Amygdala (tissue), 56 donors: ENCODE measurements at regions not wholly inside any gene's neighbourhood (a gene's known extent, or its start where the extent isn't known, plus 50 kb on each side); places are given as distances from the start of the nearest gene placed in this dataset.
"Not testable (repeated sequence)": the region's sequence is repeated elsewhere in the genome, so short reads cannot be mapped to it uniquely, and the experiment has no call there.

Experiments
- DNase-seq, 56 donors: peaks; one replicate each; lab custom pipeline; 2025; lab: John Stamatoyannopoulos, UW

- DNase-seq = no peak
Observed at GRCh38 chr10:4405828-4406227, 420.2 kb upstream of the AKR1E2 start.

- DNase-seq = no peak
Observed at GRCh38 chr10:4403638-4404252, 422.3 kb upstream of the AKR1E2 start.

GRCh38 chr10:4401080-4401479, 424.9 kb upstream of the AKR1E2 start:
- not testable (repeated sequence) for DNase-seq

DNA sequence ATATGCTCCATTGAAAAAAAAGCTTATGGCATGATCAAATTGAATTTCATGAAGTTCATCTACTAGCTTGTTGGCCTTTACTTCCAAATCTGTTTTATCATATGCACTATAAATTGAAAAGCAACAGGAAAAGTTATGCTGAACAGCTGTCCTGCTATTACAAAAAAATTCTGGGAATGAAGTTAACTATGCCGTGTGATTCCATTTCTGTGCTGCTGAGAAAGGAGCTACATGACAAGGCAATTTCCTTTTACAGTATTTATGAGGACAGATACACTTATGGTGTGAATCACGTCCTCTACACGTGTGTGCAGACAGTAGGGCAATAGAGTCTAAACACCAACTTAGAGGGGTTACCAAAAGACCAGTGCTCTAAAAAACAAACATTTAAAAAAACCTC, 426.5 kb upstream of the AKR1E2 start:
- no peak for DNase-seq

- no peak for DNase-seq
Observed at GRCh38 chr10:4398602-4399001, 427.4 kb upstream of the AKR1E2 start.

- DNase-seq = no peak
Observed at GRCh38 chr10:4397337-4397736, 428.7 kb upstream of the AKR1E2 start.

DNA sequence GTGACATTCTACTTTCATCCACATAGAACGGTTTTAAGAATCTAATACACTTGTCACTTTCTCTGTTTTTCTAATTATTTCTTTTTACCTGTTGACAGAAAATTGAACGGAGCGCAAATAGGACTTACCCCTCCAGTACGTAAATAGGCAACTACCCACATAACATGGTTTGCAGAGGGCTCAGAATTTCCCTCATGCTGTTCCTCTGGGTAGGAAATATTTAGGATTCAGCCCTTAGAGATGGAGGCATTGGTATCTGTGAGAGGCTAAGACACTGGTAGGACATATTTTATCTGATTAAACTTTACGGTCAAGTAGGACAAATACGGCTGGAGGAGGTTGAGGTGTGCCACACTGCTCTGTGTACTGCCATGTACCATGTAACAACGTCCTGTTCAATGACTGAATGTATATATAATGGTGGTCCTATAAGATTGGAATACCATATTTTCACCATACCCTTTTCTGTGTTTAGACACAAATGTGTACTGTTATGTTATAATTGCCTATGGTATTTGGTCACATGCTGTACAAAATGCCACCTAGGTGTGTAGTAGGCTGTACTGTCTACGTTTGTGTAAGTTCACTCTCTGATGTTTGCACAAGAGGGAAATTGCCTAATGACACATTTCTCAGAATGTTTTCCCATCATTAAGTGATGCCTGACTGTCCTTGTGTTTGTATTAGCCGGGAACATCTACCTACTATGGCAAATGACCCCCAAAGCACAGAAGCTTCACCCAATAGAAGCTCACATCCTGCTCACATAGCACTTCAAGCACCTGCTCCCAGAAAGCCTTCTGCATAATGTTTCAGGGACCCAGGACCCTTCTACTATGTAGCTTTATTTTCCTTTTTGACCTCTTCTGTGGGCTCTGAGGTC, 429.4 kb upstream of the AKR1E2 start:
- DNase-seq = no peak

GRCh38 chr10:4395731-4396130, 430.3 kb upstream of the AKR1E2 start:
- no peak for DNase-seq

GRCh38 chr10:4394455-4394854, 431.6 kb upstream of the AKR1E2 start:
- DNase-seq = not testable (repeated sequence)

DNA sequence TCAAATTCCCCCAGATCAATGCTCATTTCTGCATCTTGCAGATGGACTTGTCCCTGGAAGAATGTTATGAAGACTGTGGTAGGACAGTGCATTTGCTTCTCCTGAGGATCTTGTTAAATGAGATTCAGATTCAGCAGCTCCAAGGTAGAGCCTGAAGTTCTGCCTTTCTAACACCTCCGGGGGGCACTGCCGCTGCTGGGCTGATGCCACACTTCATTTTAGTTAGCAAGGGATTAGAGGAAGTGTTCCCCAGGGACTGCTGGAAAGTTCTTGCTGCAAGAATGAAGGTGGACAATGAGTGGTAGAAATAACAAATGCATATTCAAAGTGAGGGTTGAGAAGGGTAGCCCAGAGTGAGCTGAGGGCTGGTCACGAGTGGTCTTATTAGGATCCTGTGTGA, 434.3 kb upstream of the AKR1E2 start:
- no peak for DNase-seq

DNA sequence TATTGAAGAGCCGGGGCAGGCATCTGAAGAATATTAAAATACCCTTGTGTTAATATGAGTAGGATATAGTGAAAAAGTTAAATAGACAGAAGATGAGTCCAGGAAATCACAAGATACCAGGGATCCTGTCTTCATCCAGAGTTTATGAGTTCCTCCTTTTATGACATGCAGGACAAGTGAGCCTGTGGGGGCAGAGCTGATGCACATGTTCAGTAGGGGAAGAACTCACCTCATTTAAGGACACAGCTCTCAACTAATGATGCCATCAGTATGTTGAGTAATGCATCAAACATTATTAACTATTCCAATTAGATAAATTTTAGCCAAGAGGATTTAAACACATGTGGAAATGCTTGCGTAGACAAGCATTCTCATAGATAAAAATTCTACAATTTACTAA, 435.8 kb upstream of the AKR1E2 start:
- no peak for DNase-seq

GRCh38 chr10:4385231-4385870, 440.7 kb upstream of the AKR1E2 start:
- no peak for DNase-seq

DNA sequence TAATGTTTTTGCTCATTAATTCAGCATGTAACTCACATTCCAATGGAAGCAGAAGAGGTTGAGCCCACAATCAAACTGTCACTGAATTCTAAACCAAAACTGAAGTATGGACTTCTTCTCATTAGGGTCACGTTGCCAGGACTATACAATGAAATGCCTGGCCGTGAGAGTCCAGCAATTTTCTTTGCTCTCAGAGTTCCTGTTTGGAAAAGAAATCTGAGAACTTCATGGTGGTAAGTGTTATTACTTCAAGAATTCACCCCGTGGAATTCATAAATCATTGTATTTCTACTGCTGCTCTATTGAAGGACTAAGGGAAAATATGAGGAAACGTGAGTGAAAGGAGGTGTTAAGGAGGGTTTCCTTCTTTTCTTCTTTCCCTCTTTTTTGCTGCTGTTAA, 441.8 kb upstream of the AKR1E2 start:
- DNase-seq = no peak

GRCh38 chr10:4383651-4384098, 442.3 kb upstream of the AKR1E2 start:
- no peak for DNase-seq

DNA sequence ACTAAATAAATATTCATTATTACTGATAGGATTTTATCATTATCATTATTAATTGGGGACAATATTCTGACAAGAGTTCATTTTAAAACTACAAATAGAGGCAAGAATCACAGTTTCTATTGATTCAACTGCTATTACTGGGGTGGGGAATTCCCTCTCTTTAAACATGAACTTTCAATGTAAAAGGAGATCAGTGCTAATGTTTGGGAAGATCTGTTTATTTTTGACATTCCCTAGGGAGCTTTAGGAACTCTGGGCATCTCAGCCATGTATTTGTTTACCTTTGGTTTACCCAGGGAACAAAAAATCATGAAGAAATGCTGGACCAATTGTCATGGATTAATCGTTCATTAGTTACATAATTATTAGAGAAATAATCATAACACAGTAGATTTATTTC, 443.2 kb upstream of the AKR1E2 start:
- DNase-seq = no peak

DNA sequence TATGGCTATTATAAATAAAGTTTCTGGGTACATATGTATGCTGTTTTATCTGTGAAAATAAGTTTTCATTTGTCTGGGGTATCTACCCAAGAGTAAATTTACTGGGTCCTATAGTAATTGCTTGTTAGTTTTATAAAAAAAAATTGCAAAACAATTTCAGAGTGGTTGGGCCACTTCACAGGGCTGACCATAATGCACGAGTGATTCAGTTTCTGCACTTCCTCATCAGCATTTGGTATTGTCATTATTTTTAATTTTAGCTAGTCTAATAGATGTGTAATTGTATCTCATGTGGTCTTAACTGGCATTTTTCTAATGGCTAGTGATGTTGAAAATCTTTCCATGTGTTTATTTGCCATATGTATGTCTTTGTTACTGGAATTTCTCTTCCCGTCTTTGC, 452.4 kb upstream of the AKR1E2 start:
- DNase-seq = no peak

DNA sequence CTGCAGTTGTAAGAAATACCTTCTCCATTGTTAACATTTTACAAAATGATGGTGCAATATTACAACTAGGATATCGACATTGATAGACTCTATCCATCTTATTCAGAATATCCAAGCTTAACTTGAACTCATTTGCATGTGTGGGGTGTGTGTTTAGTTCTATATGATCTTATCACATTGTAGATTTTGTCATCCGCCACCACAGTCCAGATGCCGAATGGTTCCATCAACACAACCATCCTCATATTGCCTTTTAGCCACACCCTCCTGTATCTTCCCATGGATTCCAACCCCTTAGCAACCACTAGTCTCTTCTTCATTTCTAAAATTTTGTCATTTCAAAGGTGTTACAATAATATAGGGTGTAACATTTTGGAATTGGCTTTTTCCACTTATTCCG, 452.9 kb upstream of the AKR1E2 start:
- DNase-seq = no peak

- no peak for DNase-seq
Observed at GRCh38 chr10:4372601-4373000, 453.4 kb upstream of the AKR1E2 start.

DNA sequence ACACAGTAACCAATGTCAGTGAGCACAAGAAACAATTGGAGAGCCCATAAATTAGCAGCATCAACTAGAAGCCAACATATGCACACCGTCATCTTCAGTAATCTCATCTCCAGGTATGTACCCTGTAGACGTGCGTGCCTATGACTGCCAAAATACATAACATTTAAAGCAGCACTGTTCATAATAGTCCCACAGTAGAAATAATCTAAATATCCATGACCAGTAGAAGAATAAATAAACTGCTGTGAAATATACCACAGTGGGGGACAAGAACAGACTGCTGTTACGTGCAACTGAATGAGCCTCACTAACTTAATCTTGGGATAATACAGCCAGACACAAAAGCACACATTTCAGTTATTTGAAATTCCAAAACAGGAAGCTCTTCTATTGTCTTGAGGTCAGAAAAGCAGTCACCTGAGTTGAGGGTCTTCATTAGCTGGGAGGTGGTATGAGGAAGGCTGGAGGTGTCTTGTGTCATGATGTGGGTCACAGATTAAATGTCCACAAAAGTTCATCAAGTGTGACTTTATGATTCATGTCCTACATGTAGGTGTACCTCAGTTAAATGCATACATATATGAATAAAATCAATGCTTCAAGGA, 454.2 kb upstream of the AKR1E2 start:
- no peak for DNase-seq

- no peak for DNase-seq
Observed at GRCh38 chr10:4370376-4370775, 455.6 kb upstream of the AKR1E2 start.

DNA sequence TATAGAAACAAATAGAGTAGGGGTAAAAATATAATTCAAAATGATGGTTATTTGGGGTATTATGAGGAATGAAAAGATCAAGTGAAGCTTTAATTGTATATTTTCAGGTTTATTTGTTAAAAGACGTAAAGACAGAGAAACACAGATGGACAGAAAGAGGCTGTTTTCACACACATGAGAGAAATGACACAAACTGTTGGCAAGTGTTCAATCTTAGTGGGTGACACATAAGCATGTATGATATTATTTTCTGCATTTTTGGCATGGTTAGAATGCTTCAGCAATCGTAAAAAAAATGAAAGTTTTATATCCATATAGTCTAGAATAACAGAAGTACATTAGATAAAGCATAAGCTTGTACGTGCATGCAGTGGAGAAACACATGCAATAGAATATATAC, 464.4 kb upstream of the AKR1E2 start:
- no peak for DNase-seq
